Thoracic aorta (tissue), 2 donors: ENCODE measurements at regions not wholly inside any gene's neighbourhood (a gene's known extent, or its start where the extent isn't known, plus 50 kb on each side); places are given as distances from the start of the nearest gene placed in this dataset.
"Not testable (repeated sequence)": the region's sequence is repeated elsewhere in the genome, so short reads cannot be mapped to it uniquely, and the experiment has no call there.

ENCODE experiments used
- ATAC-seq: fragments of 150-250 bp; one replicate; pipeline ENCODE4 v1.8.0; 2017; ENCODE audit warnings: low read depth; ENCODE audit not compliant: insufficient number of reproducible peaks, low FRiP score
- DNase-seq: peaks from one replicate; pipeline ENCODE4 v3.0.0-alpha.2; 2020; ENCODE audit warnings: low spot score
- H3K27ac ChIP-seq, 2 donors: fragments of 200-600 bp; sonication (generic); 1 replicate in 1 of 2; 2 replicates in 1 of 2; pipeline ENCODE4 v1.5.1; 2016; ENCODE audit warnings: mild to moderate bottlenecking in 2 of 2, moderate library complexity in 2 of 2
- H3K27me3 ChIP-seq: fragments of 200-600 bp; sonication (generic); replicated peaks from 2 replicates; pipeline ENCODE4 v1.6.0; 2016; ENCODE audit warnings: mild to moderate bottlenecking; ENCODE audit not compliant: insufficient read depth
- H3K36me3 ChIP-seq: fragments of 200-600 bp; sonication (generic); one replicate; pipeline ENCODE4 v1.5.1; 2016
- H3K4me1 ChIP-seq, 2 donors: fragments of 200-600 bp; sonication (generic); 1 replicate in 1 of 2; 2 replicates in 1 of 2; pipeline versions ENCODE4 v1.5.1 to v1.6.0; 2016; ENCODE audit warnings: low read depth in 2 of 2, mild to moderate bottlenecking in 1 of 2; ENCODE audit not compliant: control insufficient read depth in 1 of 2
- H3K4me3 ChIP-seq: fragments of 200-600 bp; sonication (generic); 2 replicates; pipeline ENCODE4 v1.5.1; 2016; ENCODE audit warnings: mild to moderate bottlenecking
- H3K9me3 ChIP-seq: fragments of 200-600 bp; sonication (generic); 2 replicates; pipeline ENCODE4 v1.5.1; 2016
- TF ChIP-seq, protein P1 (sequence below): fragments of 200-600 bp; sonication (generic); IDR thresholded peaks from one replicate; pipeline ENCODE4 v1.5.1; 2019; ENCODE audit warnings: antibody characterized with exemption

DNA sequence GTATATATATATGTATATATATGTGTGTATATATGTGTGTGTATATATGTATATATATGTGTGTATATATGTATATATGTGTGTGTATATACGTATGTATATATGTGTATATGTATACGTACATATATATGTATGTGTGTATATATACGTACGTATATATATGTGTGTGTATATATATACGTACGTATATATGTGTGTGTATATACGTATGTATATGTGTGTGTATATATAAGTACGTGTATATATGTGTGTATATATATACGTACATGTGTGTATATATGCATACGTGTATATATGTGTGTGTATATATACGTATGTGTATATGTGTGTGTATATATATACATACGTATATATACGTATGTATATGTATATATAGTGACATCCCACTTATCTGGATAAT, 154.4 kb downstream of the CDRT15L2 start:
- H3K27ac ChIP-seq = no peak overlapping the region
- TF ChIP-seq, protein P1, sequence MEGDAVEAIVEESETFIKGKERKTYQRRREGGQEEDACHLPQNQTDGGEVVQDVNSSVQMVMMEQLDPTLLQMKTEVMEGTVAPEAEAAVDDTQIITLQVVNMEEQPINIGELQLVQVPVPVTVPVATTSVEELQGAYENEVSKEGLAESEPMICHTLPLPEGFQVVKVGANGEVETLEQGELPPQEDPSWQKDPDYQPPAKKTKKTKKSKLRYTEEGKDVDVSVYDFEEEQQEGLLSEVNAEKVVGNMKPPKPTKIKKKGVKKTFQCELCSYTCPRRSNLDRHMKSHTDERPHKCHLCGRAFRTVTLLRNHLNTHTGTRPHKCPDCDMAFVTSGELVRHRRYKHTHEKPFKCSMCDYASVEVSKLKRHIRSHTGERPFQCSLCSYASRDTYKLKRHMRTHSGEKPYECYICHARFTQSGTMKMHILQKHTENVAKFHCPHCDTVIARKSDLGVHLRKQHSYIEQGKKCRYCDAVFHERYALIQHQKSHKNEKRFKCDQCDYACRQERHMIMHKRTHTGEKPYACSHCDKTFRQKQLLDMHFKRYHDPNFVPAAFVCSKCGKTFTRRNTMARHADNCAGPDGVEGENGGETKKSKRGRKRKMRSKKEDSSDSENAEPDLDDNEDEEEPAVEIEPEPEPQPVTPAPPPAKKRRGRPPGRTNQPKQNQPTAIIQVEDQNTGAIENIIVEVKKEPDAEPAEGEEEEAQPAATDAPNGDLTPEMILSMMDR = no peak
- ATAC-seq = no peak

DNA sequence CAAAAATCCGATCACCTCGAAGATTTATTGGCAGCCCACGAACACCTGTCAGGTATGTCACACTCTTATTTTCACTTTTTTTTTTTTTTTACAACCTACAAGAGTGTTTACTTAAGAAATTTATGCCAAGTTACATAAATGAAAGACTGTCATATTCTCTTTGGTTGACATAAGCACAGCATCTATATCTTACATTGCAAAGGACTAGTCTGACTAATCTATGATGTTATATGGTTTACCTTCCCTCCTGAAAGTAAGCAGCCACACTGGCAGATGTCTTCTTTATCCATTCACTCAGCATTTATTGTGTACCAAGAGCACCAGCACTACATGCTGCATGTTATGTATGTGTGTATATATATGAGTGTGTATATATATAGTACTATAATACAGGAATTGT, 156.3 kb downstream of the CDRT15L2 start:
- DNase-seq (no peak), ATAC-seq (no peak)
- Histone ChIP-seq H3K27me3 (no peaks in the 10 kb centered on the region), H3K9me3 (no peaks in the 10 kb centered on the region), H3K4me3 (no peak overlapping the region), H3K4me1 (no peaks in the 10 kb centered on the region), H3K27ac (no peak overlapping the region), H3K36me3 (no peaks in the 10 kb centered on the region)
- TF ChIP-seq, protein P1 = no peak

More for the DNA sequence above, 154.4 kb downstream of the CDRT15L2 start:
- Histone ChIP-seq H3K9me3 (no peaks in the 10 kb centered on the region), H3K27me3 (no peaks in the 10 kb centered on the region), H3K4me3 (no peak overlapping the region), H3K36me3 (no peaks in the 10 kb centered on the region), H3K4me1 (no peaks in the 10 kb centered on the region)
- no peak for DNase-seq

DNA sequence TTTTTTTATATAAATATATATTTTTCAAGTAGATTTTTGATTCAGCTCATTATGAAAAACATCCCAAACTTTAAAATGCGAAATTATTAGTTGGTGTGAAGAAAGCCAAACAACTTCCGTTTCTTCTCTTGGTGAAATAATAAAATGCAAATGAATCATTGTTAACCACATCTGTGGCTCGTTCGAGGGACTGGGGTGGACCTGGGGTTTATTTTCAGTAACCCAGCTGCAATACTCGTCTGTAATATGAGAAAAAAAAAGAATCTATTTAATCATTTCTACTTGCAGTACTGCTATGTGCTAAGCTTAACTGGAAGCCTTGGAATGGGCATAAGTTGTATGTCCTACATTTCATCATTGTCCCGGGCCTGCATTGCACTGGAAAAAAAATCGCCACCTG, 158.1 kb downstream of the CDRT15L2 start:
- not testable (repeated sequence) for H3K4me1 ChIP-seq, ATAC-seq, DNase-seq, H3K4me3 ChIP-seq, H3K9me3 ChIP-seq, H3K36me3 ChIP-seq, H3K27me3 ChIP-seq, H3K27ac ChIP-seq

DNA sequence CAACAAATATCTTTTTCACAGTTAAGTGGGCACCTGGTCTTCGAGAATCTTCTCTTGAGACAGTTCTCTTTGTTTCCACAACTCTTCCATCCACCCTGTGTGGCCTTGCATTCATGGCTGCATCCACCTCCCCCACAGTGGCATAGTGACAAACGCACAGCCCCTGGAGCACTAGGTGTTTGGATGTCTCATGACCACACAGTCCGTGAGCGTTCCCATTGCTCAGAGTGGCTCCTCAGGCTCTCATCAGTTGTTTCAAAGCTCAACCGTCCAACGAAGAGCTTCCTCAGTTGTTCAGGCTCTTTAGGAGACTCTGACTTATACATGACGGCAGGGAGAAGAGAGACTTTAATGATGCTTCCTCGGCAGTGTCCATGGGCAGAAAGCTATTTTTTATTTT, 191.6 kb downstream of the CDRT15L2 start:
- H3K27me3 ChIP-seq = no peaks in the 10 kb centered on the region
- H3K4me3 ChIP-seq = no peak overlapping the region
- no peaks in the 10 kb centered on the region for H3K36me3 ChIP-seq
- no peak overlapping the region for H3K27ac ChIP-seq
- ATAC-seq = no peak
- H3K9me3 ChIP-seq = no peaks in the 10 kb centered on the region
- no peaks in the 10 kb centered on the region for H3K4me1 ChIP-seq
- TF ChIP-seq, protein P1 = no peak
- no peak for DNase-seq

DNA sequence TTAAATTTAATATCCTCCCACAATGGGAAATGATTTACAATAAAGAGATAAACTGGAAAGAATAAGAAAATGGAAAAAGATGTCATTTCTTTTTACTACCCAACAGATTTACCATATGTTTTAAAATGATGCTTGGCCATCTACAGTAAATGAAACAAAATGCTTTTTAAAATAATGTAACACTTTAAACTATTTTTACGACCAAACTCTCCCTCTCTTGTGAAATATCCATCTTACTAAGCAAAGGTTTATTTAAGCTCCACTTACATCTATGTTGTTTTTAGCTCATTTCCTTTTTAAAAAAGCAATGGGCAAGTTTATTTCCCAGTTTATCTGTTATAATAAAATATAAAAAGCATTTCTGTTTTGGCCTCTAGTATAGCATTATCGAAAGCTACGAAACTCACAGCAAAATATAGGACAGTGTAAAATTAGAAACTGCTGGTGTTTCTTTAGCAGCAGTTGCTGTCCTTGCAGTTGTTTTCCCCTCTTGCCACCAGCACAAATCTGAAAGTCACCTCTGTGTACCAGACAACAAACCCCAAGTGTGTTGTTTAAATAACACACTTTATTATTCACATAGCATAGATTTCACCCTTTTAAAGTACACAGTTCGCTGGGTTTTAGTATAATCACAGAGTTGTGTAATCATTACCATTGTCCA, 195.1 kb downstream of the CDRT15L2 start:
- DNase-seq (no peak), ATAC-seq (no peak)
- Histone ChIP-seq H3K4me1 (no peaks in the 10 kb centered on the region), H3K36me3 (no peaks in the 10 kb centered on the region), H3K27me3 (no peaks in the 10 kb centered on the region), H3K4me3 (no peak overlapping the region), H3K9me3 (no peaks in the 10 kb centered on the region), H3K27ac (no peak overlapping the region)
- TF ChIP-seq, protein P1 = no peak

DNA sequence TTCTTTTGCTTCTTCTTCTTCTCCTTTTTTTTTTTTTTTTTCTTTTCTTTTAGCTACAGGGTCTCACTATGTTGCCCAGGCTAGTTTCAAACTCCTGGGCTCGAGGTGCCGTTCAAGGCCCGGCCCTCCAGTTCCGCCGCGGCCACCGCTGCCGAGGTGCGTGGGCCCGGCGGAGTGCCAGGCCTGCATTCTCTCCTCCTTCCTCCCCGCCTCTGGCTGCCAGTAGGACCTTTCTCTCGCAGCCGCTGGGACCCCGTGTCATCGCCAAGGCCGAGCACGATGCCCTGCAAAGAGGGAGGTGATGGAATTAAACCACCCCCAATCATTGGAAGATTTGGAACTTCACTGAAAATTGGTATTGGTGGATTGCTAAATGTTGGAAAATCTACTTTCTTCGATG, 195.8 kb downstream of the CDRT15L2 start:
- TF ChIP-seq, protein P1 = no peak
- Histone ChIP-seq H3K4me3 (no peak overlapping the region), H3K36me3 (no peaks in the 10 kb centered on the region), H3K9me3 (no peaks in the 10 kb centered on the region), H3K27ac (no peak overlapping the region), H3K27me3 (no peaks in the 10 kb centered on the region), H3K4me1 (no peaks in the 10 kb centered on the region)
- DNase-seq (no peak), ATAC-seq (no peak)
